ENCODE measurements at regions not wholly inside any gene's neighbourhood (a gene's known extent, or its start where the extent isn't known, plus 50 kb on each side); places are given as distances from the start of the nearest gene placed in this dataset.

GRCh38 chr4:188821500-188821899 is 682.3 kb downstream of the TRIML1 start:
- no peak for DNase-seq

GRCh38 chr4:188822698-188823097 is 683.5 kb downstream of the TRIML1 start:
- no peak for DNase-seq

- DNase-seq, result no peak
Observed at GRCh38 chr4:188824553-188824952, 685.3 kb downstream of the TRIML1 start.

GRCh38 chr4:188826393-188826792 is 687.2 kb downstream of the TRIML1 start:
- DNase-seq, result no peak

DNA sequence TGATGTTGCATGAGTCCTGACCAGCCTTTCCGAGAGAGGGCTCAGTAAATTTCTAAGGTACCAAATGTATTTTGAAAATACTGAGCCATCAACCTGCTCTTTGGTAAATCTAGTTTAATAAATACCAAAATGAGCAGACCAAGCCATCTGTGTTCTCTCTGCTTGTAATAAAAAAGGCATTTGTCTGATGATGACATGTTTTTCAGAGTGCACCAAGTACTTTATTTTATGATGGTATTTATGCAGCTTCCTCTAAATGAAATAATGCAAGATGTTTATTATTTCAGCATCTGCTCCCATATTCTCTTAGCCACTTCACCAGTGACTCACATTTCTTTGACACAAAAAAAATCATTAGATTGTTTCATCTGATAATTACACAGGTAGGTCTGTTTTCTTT is 700.5 kb downstream of the TRIML1 start:
- no peak for DNase-seq

- DNase-seq, result no peak
Observed at GRCh38 chr4:188841523-188841922, 702.3 kb downstream of the TRIML1 start.

- DNase-seq, result no peak
Observed at GRCh38 chr4:188854436-188854835, 715.2 kb downstream of the TRIML1 start.

DNA sequence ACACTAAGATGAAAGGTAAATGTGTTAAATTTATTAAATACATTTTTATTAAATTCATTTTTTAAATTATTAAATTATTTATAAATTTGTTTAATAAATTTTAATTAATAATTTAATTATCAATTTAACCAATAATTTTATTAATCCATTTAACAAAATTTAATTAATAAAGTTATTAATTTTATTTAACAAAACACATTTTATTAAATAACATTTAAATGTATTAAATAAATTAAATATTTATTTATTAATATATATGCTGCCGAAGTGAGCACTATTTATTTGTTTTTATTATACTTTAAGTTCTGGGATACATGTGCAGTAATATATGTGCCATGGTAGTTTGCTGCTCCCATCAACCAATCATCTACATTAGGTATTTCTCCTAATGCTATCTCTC is 719.5 kb downstream of the TRIML1 start:
- DNase-seq, result no peak

- no peak for DNase-seq
Observed at GRCh38 chr4:188864741-188865140, 725.5 kb downstream of the TRIML1 start.

GRCh38 chr4:188867796-188868195 is 728.6 kb downstream of the TRIML1 start:
- no peak for DNase-seq

- no peak for DNase-seq
Observed at GRCh38 chr4:188869581-188869980, 730.3 kb downstream of the TRIML1 start.

GRCh38 chr4:188872809-188873208 is 733.6 kb downstream of the TRIML1 start:
- DNase-seq, result no peak

DNA sequence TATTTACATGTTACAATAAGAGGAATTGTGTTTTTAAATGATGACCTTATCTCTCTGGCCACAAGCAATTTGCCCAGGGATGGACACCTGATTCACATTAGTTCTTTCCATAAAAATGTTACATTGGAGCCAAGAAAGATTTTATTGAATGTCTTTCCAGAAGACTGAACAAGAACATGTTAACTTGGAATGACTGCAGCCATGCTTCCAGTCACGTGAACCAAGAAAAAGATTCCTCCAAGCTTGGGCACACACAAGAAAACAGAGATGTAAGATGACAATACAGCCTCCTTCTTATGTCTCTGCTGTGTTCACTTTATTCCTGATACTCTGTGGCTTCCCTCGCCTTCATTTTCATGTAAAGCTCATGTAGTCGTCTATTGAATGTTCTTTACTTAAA is 737.6 kb downstream of the TRIML1 start:
- no peak for DNase-seq

DNA sequence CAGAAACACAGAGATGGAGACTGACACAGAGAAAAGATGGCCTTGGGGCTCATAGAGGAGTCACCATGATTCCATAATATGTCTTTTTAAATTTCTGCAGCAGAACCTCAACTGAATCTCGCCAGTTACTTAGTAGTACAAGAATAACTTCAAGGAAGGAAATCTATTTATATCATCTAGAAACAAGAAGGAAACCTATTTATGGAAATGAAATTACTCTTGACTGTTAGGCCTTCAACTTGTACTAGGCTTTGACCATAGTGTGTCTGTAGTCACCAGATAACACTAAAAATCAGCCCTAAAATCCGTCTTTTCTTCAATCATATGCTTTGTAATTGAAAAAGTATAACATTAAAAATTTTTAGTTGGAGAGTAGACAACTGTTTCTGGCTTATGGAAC is 740.4 kb downstream of the TRIML1 start:
- no peak for DNase-seq

DNA sequence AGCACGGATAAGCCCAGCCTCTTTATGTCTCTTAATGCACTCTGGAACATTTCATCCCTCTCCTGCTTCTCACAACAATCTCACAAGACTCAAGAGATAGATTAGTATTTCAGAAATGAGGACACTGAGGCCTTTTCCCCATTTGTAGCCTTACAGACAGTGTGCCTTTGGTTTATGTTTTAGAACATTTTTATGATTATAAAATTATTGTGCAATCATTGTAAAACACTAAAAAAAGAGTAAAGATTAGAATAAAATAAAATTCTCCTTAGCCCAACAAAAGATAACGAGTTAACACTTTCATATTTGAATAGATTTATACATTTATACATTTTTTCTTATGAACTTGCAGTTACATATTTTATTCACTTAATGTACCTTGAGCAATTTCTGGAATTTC is 748.7 kb downstream of the TRIML1 start:
- no peak for DNase-seq

DNA sequence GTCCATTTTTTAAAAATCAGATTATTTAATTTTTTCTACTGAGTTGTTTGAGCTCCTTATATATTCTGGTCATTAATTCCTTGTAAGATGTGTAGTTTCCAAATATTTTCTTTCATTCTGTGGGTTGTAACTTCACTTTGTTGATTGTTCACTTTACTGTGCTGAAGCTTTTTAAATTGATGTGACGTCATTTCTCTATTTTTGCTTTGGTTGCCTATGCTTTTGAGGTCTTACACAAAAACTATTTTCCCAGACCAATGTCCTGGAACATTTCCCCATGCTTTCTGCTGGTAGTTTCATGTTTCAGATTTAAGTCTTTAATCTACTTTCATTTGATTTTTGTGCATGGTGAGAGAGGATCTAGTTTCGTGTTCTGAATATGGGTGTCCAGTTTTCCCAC is 753.6 kb downstream of the TRIML1 start:
- DNase-seq, result no peak

DNA sequence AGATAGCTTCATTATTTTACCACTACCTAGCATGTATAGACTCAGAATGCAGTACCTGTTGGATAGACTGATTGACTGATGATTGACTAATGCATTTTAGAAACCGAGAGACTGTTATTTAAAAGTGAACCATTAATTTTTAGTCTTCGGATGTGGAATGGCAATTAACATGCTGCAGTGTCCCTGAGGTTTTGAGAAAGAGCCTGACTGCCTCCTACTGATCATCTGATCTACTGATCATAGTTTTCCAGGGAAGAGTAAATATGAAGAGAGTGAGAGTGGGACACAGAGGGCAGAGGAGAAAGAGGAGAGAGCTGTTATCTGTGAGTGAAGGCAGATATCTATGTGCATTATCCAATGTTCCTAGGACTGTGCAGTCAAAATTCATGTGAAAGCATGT is 764.7 kb downstream of the TRIML1 start:
- DNase-seq, result no peak

DNA sequence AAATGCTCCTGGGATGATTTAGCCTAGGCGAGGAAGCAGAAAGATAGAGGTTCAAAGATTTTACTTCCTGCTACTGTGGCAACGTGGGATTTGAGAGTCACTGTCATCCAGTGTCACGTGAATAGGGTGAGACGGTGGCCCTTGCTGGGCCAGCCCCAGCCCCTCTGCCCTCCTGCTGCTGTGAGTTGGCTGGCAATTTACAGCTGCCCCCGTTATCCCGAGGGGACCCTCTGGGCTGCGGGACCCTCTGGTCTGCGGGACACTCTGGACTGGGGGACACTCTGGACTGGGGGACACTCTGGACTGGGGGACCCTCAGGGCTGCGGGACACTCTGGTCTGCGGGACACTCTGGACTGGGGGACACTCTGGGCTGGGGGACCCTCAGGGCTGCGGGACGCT is 765.4 kb downstream of the TRIML1 start:
- DNase-seq, result no peak

DNA sequence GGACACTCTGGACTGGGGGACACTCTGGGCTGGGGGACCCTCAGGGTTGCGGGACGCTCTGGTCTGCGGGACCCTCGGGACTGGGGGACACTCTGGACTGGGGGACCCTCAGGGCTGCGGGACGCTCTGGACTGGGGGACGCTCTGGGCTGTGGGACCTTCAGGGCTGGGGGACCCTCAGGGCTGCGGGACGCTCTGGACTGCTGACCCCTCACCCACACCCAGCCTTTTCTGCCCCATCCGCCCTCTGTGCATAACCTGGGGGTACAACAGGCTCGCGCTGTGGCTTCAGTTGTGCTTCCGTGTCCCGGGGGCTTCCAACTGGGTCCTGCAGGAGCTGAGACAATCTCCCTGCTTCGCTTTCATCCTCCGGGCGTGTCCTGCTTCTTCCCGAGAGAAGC is 766.0 kb downstream of the TRIML1 start:
- no peak for DNase-seq

DNA sequence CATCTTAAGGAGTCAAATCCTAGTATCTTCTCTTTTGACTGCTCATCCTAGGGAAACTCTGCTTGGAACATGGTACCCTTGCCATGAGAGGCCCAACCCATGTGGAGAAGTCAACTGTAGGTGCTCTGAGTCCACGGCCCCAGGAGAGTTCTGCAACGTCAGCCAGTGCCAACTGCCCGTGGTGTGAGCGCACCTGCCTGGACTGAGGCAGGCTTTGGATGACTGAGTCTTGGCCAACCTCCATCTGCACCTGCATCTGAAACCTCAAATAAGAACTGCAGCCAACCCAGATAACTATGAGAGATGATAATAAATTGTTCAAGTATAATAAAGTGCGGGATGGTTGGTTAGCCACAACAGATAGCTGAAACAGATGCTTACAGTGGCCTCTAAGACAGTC is 772.0 kb downstream of the TRIML1 start:
- no peak for DNase-seq

DNA sequence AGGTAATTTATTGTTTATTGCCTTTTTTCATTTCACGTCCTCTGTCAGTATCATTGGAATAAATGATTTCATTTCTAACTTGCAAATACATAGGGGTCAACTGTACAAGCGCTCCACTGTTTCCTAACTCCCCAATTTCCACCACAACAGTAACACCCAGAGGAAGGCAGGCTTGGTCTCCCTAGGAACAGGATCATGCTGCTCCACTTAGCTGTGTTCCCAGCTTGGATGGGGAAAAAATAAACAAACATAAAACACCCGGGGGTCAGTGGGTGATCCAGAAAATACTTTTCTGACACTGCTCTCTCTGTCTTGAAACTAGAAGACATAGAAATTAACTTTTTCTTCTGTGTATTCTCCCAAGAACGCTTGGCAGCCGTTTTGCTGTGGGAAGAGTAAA is 772.5 kb downstream of the TRIML1 start:
- no peak for DNase-seq

DNA sequence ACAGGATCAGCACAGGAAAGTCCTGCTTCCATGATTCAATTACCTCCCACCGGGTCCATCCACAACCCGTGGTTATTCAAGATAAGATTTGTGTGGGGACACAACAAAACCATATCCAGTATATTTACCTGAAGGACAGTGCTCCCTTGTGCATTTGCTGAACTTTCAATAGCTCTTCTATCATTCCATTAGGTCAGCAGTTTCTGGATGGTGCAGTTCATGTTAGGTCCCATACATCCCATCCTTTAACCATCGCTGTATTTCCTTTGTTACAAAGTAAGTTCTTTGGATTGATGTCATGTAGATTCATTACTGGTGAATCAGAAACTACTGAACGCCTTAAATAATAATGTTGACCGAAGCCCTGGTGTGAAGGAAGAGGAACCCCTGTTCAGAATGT is 775.9 kb downstream of the TRIML1 start:
- DNase-seq, result no peak

GRCh38 chr4:188918787-188919186 is 779.5 kb downstream of the TRIML1 start:
- DNase-seq, result no peak

GRCh38 chr4:188930822-188931221 is 791.6 kb downstream of the TRIML1 start:
- no peak for DNase-seq

Data from hypothalamus (tissue), 51 donors.